HepG2 (cell line): ENCODE measurements at regions not wholly inside any gene's neighbourhood (a gene's known extent, or its start where the extent isn't known, plus 50 kb on each side); places are given as distances from the start of the nearest gene placed in this dataset.

Source experiments
- ATAC-seq: fragments of 200-7000 bp; cut with Tn5 transposase; 3 replicates; pipeline ENCODE4 v1.9.1; 2020; ENCODE audit warnings: mild to moderate bottlenecking, moderate library complexity
- BruUV-seq: library from RNA; stranded (reverse); fragments of 400-500 nt; replicated peaks from 2 replicates; lab custom pipeline; 2021; lab: Mats Ljungman, UMichigan
- CTCF ChIA-PET: fragments of 300-600 bp; formaldehyde crosslinking; extraction: SDS; loops from one replicate; lab custom pipeline; 2021; ENCODE audit warnings: low total read pairs, inconsistent platforms, low intra/inter-chr PET ratio; lab: Yijun Ruan, JAX
- POLR2A ChIA-PET: fragments of 350-600 bp; sonication (Branson Sonifier 250); formaldehyde crosslinking; loops from one replicate; lab custom pipeline; 2020; ENCODE audit warnings: antibody characterized with exemption, inconsistent platforms; lab: Yijun Ruan, JAX
- DNase-seq: peaks from one replicate; pipeline ENCODE4 v3.0.0-alpha.2; 2015; ENCODE audit warnings: low spot score
- FAIRE-seq: peaks from 3 replicates; lab custom pipeline; 2011; peaks lifted over from hg19 to GRCh38; lab: Jason Lieb, UNC
- H2AFZ ChIP-seq: one replicate; pipeline ENCODE4 v1.6.1; 2011; ENCODE audit warnings: low read length, inconsistent platforms
- H3K27ac ChIP-seq: fragments of 300-600 bp; 3 replicates; pipeline ENCODE4 v1.8.0; 2011; ENCODE audit warnings: mixed run types, mild to moderate bottlenecking, mixed read lengths, low read length, inconsistent platforms; ENCODE audit not compliant: insufficient read depth; ENCODE audit errors: extremely low read length
- H3K27me3 ChIP-seq, 2 experiments: fragments of 200-600 bp in 1 of 2; 2 replicates in 1 of 2; 3 replicates in 1 of 2; pipeline versions ENCODE4 v1.6.0 to v1.8.0; 2011; ENCODE audit warnings: low read length in 2 of 2, mild to moderate bottlenecking in 2 of 2, moderate library complexity in 2 of 2, inconsistent platforms in 1 of 2; ENCODE audit not compliant: insufficient read depth in 2 of 2, control insufficient read depth in 1 of 2
- H3K36me3 ChIP-seq, 2 experiments: fragments of 200-600 bp in 1 of 2; replicated peaks in 1 of 2; 2 replicates in 1 of 2; 3 replicates in 1 of 2; pipeline versions ENCODE4 v1.5.1 to v1.8.0; 2011; ENCODE audit warnings: low read length in 2 of 2, inconsistent platforms in 1 of 2; ENCODE audit not compliant: insufficient read depth in 2 of 2, control insufficient read depth in 1 of 2
- H3K4me1 ChIP-seq: 2 replicates; pipeline ENCODE4 v1.5.1; 2012; ENCODE audit warnings: low read length, inconsistent platforms; ENCODE audit not compliant: insufficient read depth
- H3K4me2 ChIP-seq: 2 replicates; pipeline ENCODE4 v1.6.0; 2011; ENCODE audit warnings: low read depth, low read length, inconsistent platforms
- H3K4me3 ChIP-seq, 3 experiments: fragments of 200-600 bp in 1 of 3; sonication (generic), shearing (Covaris generic) in 1 of 3; replicated peaks in 1 of 3; 2 replicates each; pipeline ENCODE4 v1.5.1; 2011 to 2016; ENCODE audit warnings: low read length in 3 of 3, inconsistent platforms in 2 of 3, low read depth in 2 of 3, mild to moderate bottlenecking in 2 of 3, control low read depth in 1 of 3, mixed read lengths in 1 of 3; ENCODE audit not compliant: insufficient read depth in 1 of 3
- H3K79me2 ChIP-seq: one replicate; pipeline ENCODE4 v1.6.1; 2011; ENCODE audit warnings: low read length, inconsistent platforms; ENCODE audit not compliant: insufficient read depth
- H3K9ac ChIP-seq: 2 replicates; pipeline ENCODE4 v1.6.0; 2011; ENCODE audit warnings: mild to moderate bottlenecking, low read depth, low read length, inconsistent platforms; ENCODE audit not compliant: insufficient read depth
- H3K9me3 ChIP-seq: 2 replicates; pipeline ENCODE4 v1.5.1; 2012; ENCODE audit warnings: mild to moderate bottlenecking, low read length
- H4K20me1 ChIP-seq: 2 replicates; pipeline ENCODE4 v1.6.0; 2011; ENCODE audit warnings: inconsistent platforms, mild to moderate bottlenecking, low read length, moderate library complexity; ENCODE audit not compliant: insufficient read depth
- AKAP8 ChIP-seq: sonication (generic); formaldehyde crosslinking; IDR thresholded peaks from 2 replicates; pipeline ENCODE4 v1.5.1; 2020; ENCODE audit warnings: mild to moderate bottlenecking, missing genetic modification reagents
- ARID5B ChIP-seq: IDR thresholded peaks from 2 replicates; pipeline ENCODE4 v1.4.0; 2020; ENCODE audit warnings: mild to moderate bottlenecking, missing genetic modification reagents
- ARNTL ChIP-seq: sonication (generic); formaldehyde crosslinking; IDR thresholded peaks from 2 replicates; pipeline ENCODE4 v1.4.0; 2020; ENCODE audit warnings: mild to moderate bottlenecking, missing genetic modification reagents
- HDAC2 ChIP-seq: sonication (generic); formaldehyde crosslinking; IDR thresholded peaks from 2 replicates; pipeline ENCODE4 v1.4.0; 2020; ENCODE audit warnings: missing genetic modification reagents
- JARID2 ChIP-seq: sonication (generic); formaldehyde crosslinking; IDR thresholded peaks from 2 replicates; pipeline ENCODE4 v1.8.1; 2023; ENCODE audit warnings: missing genetic modification reagents, inconsistent platforms; ENCODE audit not compliant: insufficient replicate concordance
- NCOA1 ChIP-seq: sonication (generic); formaldehyde crosslinking; IDR thresholded peaks from 2 replicates; pipeline ENCODE4 v1.9.0; 2021; ENCODE audit warnings: missing genetic modification reagents
- NCOR1 ChIP-seq: fragments of 200-600 bp; sonication (generic); IDR thresholded peaks from 2 replicates; pipeline ENCODE4 v1.7.0; 2017; ENCODE audit warnings: antibody characterized with exemption, low read length, borderline replicate concordance
- PCBP1 ChIP-seq: fragments of 200-400 bp; formaldehyde crosslinking; IDR thresholded peaks from 2 replicates; pipeline ENCODE4 v1.6.1; 2017; ENCODE audit warnings: mild to moderate bottlenecking, low read depth, low read length, borderline replicate concordance
- RXRB ChIP-seq: IDR thresholded peaks from 2 replicates; pipeline ENCODE4 v1.6.1; 2016; ENCODE audit warnings: borderline replicate concordance, missing genetic modification reagents, missing compliant biosample characterization
- SIX1 ChIP-seq: sonication (generic); formaldehyde crosslinking; IDR thresholded peaks from 2 replicates; pipeline ENCODE4 v1.4.0; 2020; ENCODE audit warnings: missing genetic modification reagents, borderline replicate concordance
- SPEN ChIP-seq: sonication (generic); formaldehyde crosslinking; IDR thresholded peaks from 2 replicates; pipeline ENCODE4 v1.5.1; 2020; ENCODE audit warnings: low read depth, mild to moderate bottlenecking, missing genetic modification reagents
- ZBTB7A ChIP-seq: sonication (generic); formaldehyde crosslinking; IDR thresholded peaks from 2 replicates; pipeline ENCODE4 v1.8.0; 2022; ENCODE audit warnings: mild to moderate bottlenecking, missing genetic modification reagents
- ZNF564 ChIP-seq: sonication (generic); formaldehyde crosslinking; IDR thresholded peaks from 2 replicates; pipeline ENCODE4 v1.8.1; 2023; ENCODE audit warnings: mild to moderate bottlenecking, missing genetic modification reagents
- ZNF614 ChIP-seq: IDR thresholded peaks from 2 replicates; pipeline ENCODE4 v1.6.1; 2018; ENCODE audit warnings: missing biosample characterization, missing genetic modification reagents, inconsistent platforms, borderline replicate concordance
- ZNF644 ChIP-seq: IDR thresholded peaks from 2 replicates; pipeline ENCODE4 v1.6.1; 2016; ENCODE audit warnings: low read depth
- ZNF749 ChIP-seq: sonication (generic); formaldehyde crosslinking; IDR thresholded peaks from 2 replicates; pipeline ENCODE4 v1.8.0; 2022; ENCODE audit warnings: mild to moderate bottlenecking, missing genetic modification reagents, moderate library complexity, borderline replicate concordance
- ZNF75D ChIP-seq: sonication (generic); formaldehyde crosslinking; IDR thresholded peaks from 2 replicates; pipeline ENCODE4 v1.8.1; 2023; ENCODE audit warnings: missing genetic modification reagents, mild to moderate bottlenecking, borderline replicate concordance
- ZNF777 ChIP-seq: sonication (generic); formaldehyde crosslinking; IDR thresholded peaks from 2 replicates; pipeline ENCODE4 v1.4.0; 2020; ENCODE audit warnings: missing genetic modification reagents
- WGBS: methylation state at CpG from one replicate; pipeline ENCODE4 v1.1.6; 2017; ENCODE audit warnings: low lambda C conversion rate; 5-methylcytosine and 5-hydroxymethylcytosine counted together
- in situ Hi-C: cut with HindIII; loops from 2 replicates; pipeline ENCODE4 v1.10.0; 2017; ENCODE audit warnings: low pct_unique_long_range_greater_than_20kb; ENCODE audit not compliant: extremely low pct_ligation_motif_present
- intact Hi-C: fragments of 100-400 bp; cut with micrococcal nuclease; formaldehyde crosslinking; loops from one replicate; pipeline ENCODE4 v1.10.0; 2022; ENCODE audit not compliant: unreplicated experiment

DNA sequence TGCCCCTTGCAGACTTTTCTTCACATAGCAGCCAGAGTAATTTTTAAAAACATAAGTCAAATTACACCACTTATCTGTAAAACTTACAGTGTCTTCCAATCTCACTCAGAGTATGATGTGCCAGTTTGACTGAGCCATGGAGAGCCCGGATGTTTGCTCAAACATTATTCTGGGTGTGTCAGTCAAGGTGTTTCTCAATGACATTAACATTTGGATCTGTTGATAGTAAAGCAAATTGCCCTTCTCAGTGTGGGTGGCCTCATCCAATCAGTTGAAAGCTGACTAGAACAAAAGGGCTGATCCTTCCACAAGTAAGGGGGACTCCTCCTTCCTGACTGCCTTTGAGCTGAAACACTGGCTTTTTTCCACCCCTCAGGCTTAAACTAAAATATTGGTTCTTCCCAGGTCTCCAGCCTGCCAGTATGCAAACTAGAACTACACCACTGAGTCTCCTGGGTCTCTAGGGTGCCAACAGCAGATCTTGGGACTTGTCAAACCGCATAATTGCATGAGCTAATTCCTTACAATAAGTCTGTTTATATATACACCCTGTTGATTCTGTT lies 157.9 kb upstream of the CTTNBP2NL start:
- no peak for FAIRE-seq
- H2AFZ ChIP-seq = no peak overlapping the region

More for the DNA sequence above, 157.9 kb upstream of the CTTNBP2NL start:
- intact Hi-C loops = no loop called here
- ATAC-seq (no peak), DNase-seq (no peak)
- no peak overlapping the region for H3K4me3 ChIP-seq
- H3K36me3 ChIP-seq = no peaks in the 10 kb centered on the region
- BruUV-seq = no TSS peak
- in situ Hi-C loops = no loop called here
- WGBS = 0% methylated on average over 2 of the region's 2 CpGs
- H3K9ac ChIP-seq = no peak overlapping the region
- TF ChIP-seq SIX1 (CRISPR knock-in tag) (no peak), JARID2 (CRISPR knock-in tag) (no peak), SPEN (CRISPR knock-in tag) (no peak), ZNF75D (CRISPR knock-in tag) (no peak), RXRB (CRISPR knock-in tag) (no peak), ARNTL (no peak), ARID5B (no peak), ZNF644 (CRISPR knock-in tag) (no peak), PCBP1 (no peak), ZBTB7A (CRISPR knock-in tag) (no peak), AKAP8 (no peak), HDAC2 (CRISPR knock-in tag) (no peak), ZNF749 (CRISPR knock-in tag) (no peak), NCOR1 (no peak), ZNF564 (no peak), ZNF614 (CRISPR knock-in tag) (no peak), NCOA1 (CRISPR knock-in tag) (no peak), ZNF777 (no peak)
- ChIA-PET CTCF (no interaction called here), POLR2A (no interaction called here)
- no peak overlapping the region for H3K4me2 ChIP-seq
- H4K20me1 ChIP-seq = no peaks in the 10 kb centered on the region
- no peaks in the 10 kb centered on the region for H3K9me3 ChIP-seq
- H3K27me3 ChIP-seq = no peaks in the 10 kb centered on the region
- no peak overlapping the region for H3K27ac ChIP-seq
- no peaks in the 10 kb centered on the region for H3K79me2 ChIP-seq
- no peaks in the 10 kb centered on the region for H3K4me1 ChIP-seq
